Fibroblast of pulmonary artery (primary cell): ENCODE measurements at regions not wholly inside any gene's neighbourhood (a gene's known extent, or its start where the extent isn't known, plus 50 kb on each side); places are given as distances from the start of the nearest gene placed in this dataset.

Source experiments
- DNase-seq: peaks from one replicate; pipeline ENCODE4 v3.0.0-alpha.2; 2010; ENCODE audit warnings: low read depth
- H3K4me3 ChIP-seq: replicated peaks from 2 replicates; pipeline ENCODE4 v1.5.1; 2011; ENCODE audit warnings: low read depth, mild to moderate bottlenecking, control low read depth, low read length, moderate library complexity
- TF ChIP-seq, protein P1 (sequence below): IDR thresholded peaks from 2 replicates; pipeline ENCODE4 v1.5.1; 2011; ENCODE audit warnings: mild to moderate bottlenecking, control low read depth, low read length, inconsistent platforms; ENCODE audit errors: missing control alignments

DNA sequence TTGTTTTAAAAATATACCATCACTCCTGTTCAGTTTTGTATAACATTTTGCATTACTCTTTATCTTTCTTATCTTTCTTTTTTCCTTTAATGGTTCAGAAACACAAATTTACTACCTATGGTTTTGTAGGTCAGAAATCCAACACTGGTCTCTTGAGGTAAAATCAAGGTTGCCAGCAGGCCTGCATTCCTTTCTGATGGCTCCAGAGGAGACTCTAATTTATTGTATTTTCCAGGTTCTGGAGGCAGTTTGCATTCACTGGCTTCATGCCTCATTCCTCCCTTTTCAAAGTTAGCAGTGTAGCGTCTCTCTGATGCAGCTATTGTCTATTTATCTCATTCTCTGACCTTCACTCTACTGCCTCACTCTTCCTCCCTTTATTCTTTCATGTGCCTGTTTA lies 767.4 kb downstream of the SLITRK6 start:
- TF ChIP-seq, protein P1, sequence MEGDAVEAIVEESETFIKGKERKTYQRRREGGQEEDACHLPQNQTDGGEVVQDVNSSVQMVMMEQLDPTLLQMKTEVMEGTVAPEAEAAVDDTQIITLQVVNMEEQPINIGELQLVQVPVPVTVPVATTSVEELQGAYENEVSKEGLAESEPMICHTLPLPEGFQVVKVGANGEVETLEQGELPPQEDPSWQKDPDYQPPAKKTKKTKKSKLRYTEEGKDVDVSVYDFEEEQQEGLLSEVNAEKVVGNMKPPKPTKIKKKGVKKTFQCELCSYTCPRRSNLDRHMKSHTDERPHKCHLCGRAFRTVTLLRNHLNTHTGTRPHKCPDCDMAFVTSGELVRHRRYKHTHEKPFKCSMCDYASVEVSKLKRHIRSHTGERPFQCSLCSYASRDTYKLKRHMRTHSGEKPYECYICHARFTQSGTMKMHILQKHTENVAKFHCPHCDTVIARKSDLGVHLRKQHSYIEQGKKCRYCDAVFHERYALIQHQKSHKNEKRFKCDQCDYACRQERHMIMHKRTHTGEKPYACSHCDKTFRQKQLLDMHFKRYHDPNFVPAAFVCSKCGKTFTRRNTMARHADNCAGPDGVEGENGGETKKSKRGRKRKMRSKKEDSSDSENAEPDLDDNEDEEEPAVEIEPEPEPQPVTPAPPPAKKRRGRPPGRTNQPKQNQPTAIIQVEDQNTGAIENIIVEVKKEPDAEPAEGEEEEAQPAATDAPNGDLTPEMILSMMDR: no peak
- DNase-seq: no peak

DNA sequence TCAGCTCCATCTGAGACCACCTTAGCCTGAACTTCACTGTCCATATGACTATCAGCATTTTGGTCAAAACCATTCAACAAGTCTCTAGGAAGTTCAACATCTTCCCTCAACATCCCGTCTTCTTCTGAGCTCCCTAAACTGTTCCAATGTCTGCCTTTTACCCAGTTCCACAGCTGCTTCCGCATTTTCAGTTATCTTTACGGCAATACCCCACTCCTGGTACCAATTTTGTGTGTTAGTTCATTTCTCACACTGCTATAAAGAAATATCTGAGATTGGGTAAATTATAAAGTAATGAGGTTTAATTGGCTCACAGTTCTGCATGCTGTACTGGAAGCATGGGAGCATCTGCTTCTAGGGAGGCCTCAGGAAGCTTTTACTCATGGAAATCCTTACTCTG lies 771.2 kb downstream of the SLITRK6 start:
- no peak overlapping the region for H3K4me3 ChIP-seq
- no peak for DNase-seq
- TF ChIP-seq, protein P1: no peak

More for the DNA sequence above, 767.4 kb downstream of the SLITRK6 start:
- no peak overlapping the region for H3K4me3 ChIP-seq

DNA sequence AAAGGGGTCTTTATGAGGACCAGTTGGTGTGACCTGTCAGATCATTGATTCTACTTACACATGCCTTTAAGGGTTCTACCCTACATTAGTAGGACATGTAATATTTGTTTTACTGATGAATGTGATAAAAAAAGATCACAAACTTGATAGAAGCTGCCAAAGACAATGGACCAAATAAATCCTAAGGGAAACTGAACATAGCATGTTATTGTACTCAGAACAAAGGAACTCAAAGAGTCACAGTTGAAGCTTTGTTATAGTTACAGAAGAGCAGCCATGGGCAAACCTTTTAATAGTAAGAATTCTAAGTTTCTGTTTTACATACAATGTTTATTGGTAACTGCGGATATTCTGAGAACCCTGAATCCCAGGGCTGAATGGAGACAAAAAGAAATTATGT lies 780.1 kb downstream of the SLITRK6 start:
- DNase-seq: no peak
- TF ChIP-seq, protein P1: no peak
- H3K4me3 ChIP-seq: no peak overlapping the region

DNA sequence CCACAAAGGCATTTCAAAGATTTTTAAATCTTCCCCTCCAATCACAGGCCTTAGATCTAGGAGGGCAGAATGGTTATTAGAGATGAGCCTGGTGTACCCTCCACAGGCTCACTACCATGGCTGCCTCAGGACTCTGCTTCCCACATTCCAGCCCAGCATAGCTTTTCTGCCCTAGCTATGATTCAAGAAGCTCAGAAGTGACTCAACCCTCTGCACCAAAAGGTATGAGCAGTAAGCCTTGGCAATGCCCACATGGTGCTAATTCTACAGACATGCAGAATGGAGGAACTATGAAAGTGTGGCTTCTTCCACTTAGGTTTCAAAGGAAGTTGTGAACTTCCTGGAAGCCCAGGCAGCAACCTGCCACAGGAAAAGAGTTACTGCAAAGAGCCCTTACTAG lies 786.2 kb downstream of the SLITRK6 start:
- TF ChIP-seq, protein P1: no peak
- H3K4me3 ChIP-seq: no peak overlapping the region
- no peak for DNase-seq

DNA sequence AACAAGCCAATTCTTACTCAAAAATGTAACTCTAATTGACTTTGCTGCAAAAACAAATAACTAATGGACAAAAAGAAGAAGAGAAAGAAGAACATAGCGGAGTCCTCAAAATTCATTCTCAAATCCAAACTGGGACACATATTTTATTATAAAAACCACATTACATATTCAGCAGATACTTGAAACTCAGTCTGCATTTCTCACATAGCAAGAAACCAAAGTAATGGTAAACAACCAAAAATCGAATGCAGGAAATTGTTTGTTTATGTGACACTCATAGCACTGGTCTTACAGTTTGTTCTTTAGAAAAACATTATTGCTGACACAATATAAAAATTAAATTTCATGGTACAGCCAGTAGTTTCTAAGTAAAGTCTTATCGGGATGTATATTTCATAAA lies 789.8 kb downstream of the SLITRK6 start:
- no peak for DNase-seq
- H3K4me3 ChIP-seq: no peak overlapping the region
- TF ChIP-seq, protein P1: no peak

DNA sequence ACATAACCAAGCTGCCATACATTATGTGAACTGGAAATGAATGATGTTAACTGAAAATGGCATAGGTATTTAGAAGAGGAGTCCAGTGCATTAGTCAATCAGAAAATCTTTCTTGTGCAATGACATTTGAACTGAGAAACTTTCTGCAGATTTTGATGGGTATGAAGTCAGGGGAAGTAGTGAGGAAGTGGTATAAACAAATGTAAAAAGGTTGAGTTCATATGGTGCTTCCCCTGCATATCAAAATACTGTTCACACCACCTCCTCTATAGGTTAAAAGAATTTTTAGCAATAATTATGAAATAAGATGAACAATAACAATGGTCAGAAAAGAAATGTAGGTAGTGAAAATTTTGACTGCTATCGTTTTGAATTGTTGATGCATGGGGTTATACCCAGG lies 800.0 kb downstream of the SLITRK6 start:
- DNase-seq: no peak
- TF ChIP-seq, protein P1: no peak

DNA sequence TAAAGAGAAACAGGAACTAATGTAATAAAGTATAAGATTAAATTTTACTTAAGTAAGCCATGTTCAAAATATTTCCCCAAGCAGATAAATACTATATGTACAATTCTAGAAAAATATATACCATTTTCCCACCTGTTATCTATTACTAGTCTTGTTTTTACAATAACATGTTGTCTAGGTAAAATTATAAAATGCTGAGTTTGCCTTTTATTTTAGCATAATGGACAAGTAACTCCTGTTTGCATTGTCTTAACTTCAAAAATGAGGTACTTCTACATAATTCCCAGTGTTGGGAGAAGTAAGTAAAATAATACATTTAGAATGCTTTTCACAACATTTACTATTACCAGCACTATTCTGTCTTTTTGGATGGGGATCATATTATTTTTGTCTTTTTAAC lies 800.5 kb downstream of the SLITRK6 start:
- TF ChIP-seq, protein P1: no peak
- H3K4me3 ChIP-seq: no peak overlapping the region
- no peak for DNase-seq

More for the DNA sequence above, 800.0 kb downstream of the SLITRK6 start:
- H3K4me3 ChIP-seq: no peak overlapping the region
